ENCODE measurements at regions not wholly inside any gene's neighbourhood (a gene's known extent, or its start where the extent isn't known, plus 50 kb on each side); places are given as distances from the start of the nearest gene placed in this dataset.

DNA sequence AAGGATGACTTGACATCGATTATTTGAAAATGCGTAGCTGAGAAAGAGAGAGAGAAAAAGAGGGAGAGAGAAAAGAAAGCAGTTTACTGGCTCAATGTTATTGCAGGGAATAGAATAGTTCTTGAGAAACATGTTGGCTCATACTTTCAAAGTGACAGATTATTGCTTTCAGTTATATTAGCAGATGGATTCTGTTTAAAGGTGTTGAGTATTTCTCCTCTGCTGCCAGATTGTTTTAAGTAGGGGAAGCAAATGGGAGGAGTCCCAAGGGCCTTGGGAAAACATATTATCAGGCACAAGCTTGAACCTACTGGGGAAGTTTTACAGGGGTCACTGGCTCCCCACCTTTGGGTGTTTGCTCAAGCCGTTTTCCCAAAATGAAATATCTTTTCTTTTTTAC, 203.8 kb upstream of the SRRM4 start:
- TF ChIP-seq, protein P1, sequence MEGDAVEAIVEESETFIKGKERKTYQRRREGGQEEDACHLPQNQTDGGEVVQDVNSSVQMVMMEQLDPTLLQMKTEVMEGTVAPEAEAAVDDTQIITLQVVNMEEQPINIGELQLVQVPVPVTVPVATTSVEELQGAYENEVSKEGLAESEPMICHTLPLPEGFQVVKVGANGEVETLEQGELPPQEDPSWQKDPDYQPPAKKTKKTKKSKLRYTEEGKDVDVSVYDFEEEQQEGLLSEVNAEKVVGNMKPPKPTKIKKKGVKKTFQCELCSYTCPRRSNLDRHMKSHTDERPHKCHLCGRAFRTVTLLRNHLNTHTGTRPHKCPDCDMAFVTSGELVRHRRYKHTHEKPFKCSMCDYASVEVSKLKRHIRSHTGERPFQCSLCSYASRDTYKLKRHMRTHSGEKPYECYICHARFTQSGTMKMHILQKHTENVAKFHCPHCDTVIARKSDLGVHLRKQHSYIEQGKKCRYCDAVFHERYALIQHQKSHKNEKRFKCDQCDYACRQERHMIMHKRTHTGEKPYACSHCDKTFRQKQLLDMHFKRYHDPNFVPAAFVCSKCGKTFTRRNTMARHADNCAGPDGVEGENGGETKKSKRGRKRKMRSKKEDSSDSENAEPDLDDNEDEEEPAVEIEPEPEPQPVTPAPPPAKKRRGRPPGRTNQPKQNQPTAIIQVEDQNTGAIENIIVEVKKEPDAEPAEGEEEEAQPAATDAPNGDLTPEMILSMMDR (IDR thresholded peaks at IDR 0.05), result no peak
- TF ChIP-seq POLR2A (IDR thresholded peaks at IDR 0.05) (no peak), EP300 (IDR thresholded peaks at IDR 0.05) (no peak), POLR2AphosphoS5 (IDR thresholded peaks at IDR 0.05) (no peak)

All from sigmoid colon (tissue), 4 donors.